ENCODE measurements at regions not wholly inside any gene's neighbourhood (a gene's known extent, or its start where the extent isn't known, plus 50 kb on each side); places are given as distances from the start of the nearest gene placed in this dataset.

- no peaks in the 10 kb centered on the region for H3F3A ChIP-seq (ENCODE audit: low read depth)
- TF ChIP-seq EZH2phosphoT487 (IDR thresholded peaks at IDR 0.05; ENCODE audit: borderline replicate concordance) (no peak), CTCF (conservative IDR thresholded peaks at IDR 0.05; ENCODE audit: low read length) (no peak)
- H3K4me2 ChIP-seq (ENCODE audit: low read depth, low read length, poor library complexity, severe bottlenecking), result no peak overlapping the region
- H3K36me3 ChIP-seq (ENCODE audit: insufficient read depth, low read length), result no peaks in the 10 kb centered on the region
- H3K79me2 ChIP-seq (ENCODE audit: insufficient read depth, low read length), result no peaks in the 10 kb centered on the region
- H3K4me1 ChIP-seq (ENCODE audit: insufficient read depth, low read length, poor library complexity, severe bottlenecking), result no peaks in the 10 kb centered on the region
- H3K4me3 ChIP-seq (ENCODE audit: low read length, poor library complexity, severe bottlenecking), result no peak overlapping the region
- no peaks in the 10 kb centered on the region for H3K9me2 ChIP-seq (replicated peaks; ENCODE audit: low read depth, low read length)
- H2AFZ ChIP-seq (ENCODE audit: low read length), result no peak overlapping the region
- no peak overlapping the region for H3K9ac ChIP-seq (ENCODE audit: low read depth, low read length, poor library complexity, severe bottlenecking)
- no peaks in the 10 kb centered on the region for H4K20me1 ChIP-seq (ENCODE audit: insufficient read depth, low read length, poor library complexity, severe bottlenecking)
- H3K9me3 ChIP-seq (ENCODE audit: insufficient read depth, low read depth, low read length), result no peaks in the 10 kb centered on the region; the same call in 1 of the 2 replicates
- H3K27me3 ChIP-seq (ENCODE audit: insufficient read depth, low read length, poor library complexity, severe bottlenecking), result no peaks in the 10 kb centered on the region
Measured at GRCh38 chr3:78186404-78186803, 1146.5 kb downstream of the ROBO2 start.

- no peak for TF ChIP-seq CTCF (conservative IDR thresholded peaks at IDR 0.05; ENCODE audit: low read length)
- no peak for TF ChIP-seq EZH2phosphoT487 (IDR thresholded peaks at IDR 0.05; ENCODE audit: borderline replicate concordance)
Measured at GRCh38 chr3:78201091-78201490, 1161.2 kb downstream of the ROBO2 start.

GRCh38 chr3:78204977-78205376, 1165.1 kb downstream of the ROBO2 start:
- no peak overlapping the region for H3K9ac ChIP-seq (ENCODE audit: low read depth, low read length, poor library complexity, severe bottlenecking)

More at GRCh38 chr3:78201091-78201490, 1161.2 kb downstream of the ROBO2 start:
- Histone ChIP-seq H3F3A (ENCODE audit: low read depth) (no peaks in the 10 kb centered on the region), H4K20me1 (ENCODE audit: insufficient read depth, low read length, poor library complexity, severe bottlenecking) (no peaks in the 10 kb centered on the region), H3K79me2 (ENCODE audit: insufficient read depth, low read length) (no peaks in the 10 kb centered on the region), H3K4me2 (ENCODE audit: low read depth, low read length, poor library complexity, severe bottlenecking) (no peak overlapping the region), H3K4me1 (ENCODE audit: insufficient read depth, low read length, poor library complexity, severe bottlenecking) (no peaks in the 10 kb centered on the region), H3K9me3 (ENCODE audit: insufficient read depth, low read depth, low read length) (no peaks in the 10 kb centered on the region), H2AFZ (ENCODE audit: low read length) (no peak overlapping the region), H3K9ac (ENCODE audit: low read depth, low read length, poor library complexity, severe bottlenecking) (no peak overlapping the region), H3K9me2 (replicated peaks; ENCODE audit: low read depth, low read length) (no peaks in the 10 kb centered on the region), H3K4me3 (ENCODE audit: low read length, poor library complexity, severe bottlenecking) (no peak overlapping the region), H3K27me3 (ENCODE audit: insufficient read depth, low read length, poor library complexity, severe bottlenecking) (no peaks in the 10 kb centered on the region), H3K36me3 (ENCODE audit: insufficient read depth, low read length) (no peaks in the 10 kb centered on the region)

More at GRCh38 chr3:78204977-78205376, 1165.1 kb downstream of the ROBO2 start:
- no peak overlapping the region for H3K4me2 ChIP-seq (ENCODE audit: low read depth, low read length, poor library complexity, severe bottlenecking)
- no peaks in the 10 kb centered on the region for H4K20me1 ChIP-seq (ENCODE audit: insufficient read depth, low read length, poor library complexity, severe bottlenecking)
- no peaks in the 10 kb centered on the region for H3K9me2 ChIP-seq (replicated peaks; ENCODE audit: low read depth, low read length)
- no peaks in the 10 kb centered on the region for H3F3A ChIP-seq (ENCODE audit: low read depth)
- TF ChIP-seq EZH2phosphoT487 (IDR thresholded peaks at IDR 0.05; ENCODE audit: borderline replicate concordance) (no peak), CTCF (conservative IDR thresholded peaks at IDR 0.05; ENCODE audit: low read length) (no peak)
- H3K27me3 ChIP-seq (ENCODE audit: insufficient read depth, low read length, poor library complexity, severe bottlenecking), result no peaks in the 10 kb centered on the region
- H2AFZ ChIP-seq (ENCODE audit: low read length), result no peak overlapping the region
- H3K36me3 ChIP-seq (ENCODE audit: insufficient read depth, low read length), result no peaks in the 10 kb centered on the region
- no peaks in the 10 kb centered on the region for H3K4me1 ChIP-seq (ENCODE audit: insufficient read depth, low read length, poor library complexity, severe bottlenecking)
- H3K4me3 ChIP-seq (ENCODE audit: low read length, poor library complexity, severe bottlenecking), result no peak overlapping the region
- H3K79me2 ChIP-seq (ENCODE audit: insufficient read depth, low read length), result no peaks in the 10 kb centered on the region
- no peaks in the 10 kb centered on the region for H3K9me3 ChIP-seq (ENCODE audit: insufficient read depth, low read depth, low read length)
